ENCODE measurements at regions not wholly inside any gene's neighbourhood (a gene's known extent, or its start where the extent isn't known, plus 50 kb on each side); places are given as distances from the start of the nearest gene placed in this dataset.
"Not testable (repeated sequence)": the region's sequence is repeated elsewhere in the genome, so short reads cannot be mapped to it uniquely, and the experiment has no call there.

GRCh38 chr14:39666386-39666785 lies 234.2 kb upstream of the FBXO33 start:
- H3K27ac Mint-ChIP-seq = no peak overlapping the region
- CTCF ChIA-PET = no interaction called here
- POLR2A ChIA-PET = no interaction called here
- no peaks in the 10 kb centered on the region for H3K27me3 Mint-ChIP-seq
- TF ChIP-seq CTCF (IDR thresholded peaks at IDR 0.05) = no peak
- H3K4me1 Mint-ChIP-seq (ENCODE audit: low read depth) = peaks cover 5% of the 10 kb centered on the region
- DNase-seq (no peak), ATAC-seq (no peak)
- H3K4me3 Mint-ChIP-seq = no peak overlapping the region
- peaks cover 7% of the 10 kb centered on the region for H3K9me3 Mint-ChIP-seq
- no peaks in the 10 kb centered on the region for H3K36me3 Mint-ChIP-seq (ENCODE audit: low read depth)
- intact Hi-C loops (cut with micrococcal nuclease) = no loop called here

- ATAC-seq (no peak), DNase-seq (no peak)
- H3K4me1 Mint-ChIP-seq (ENCODE audit: low read depth) = peaks cover 5% of the 10 kb centered on the region
- CTCF ChIA-PET = interaction anchor here (1.1 kb wide), 1 partner anchor 83 kb away, joined by 3 read pairs; no protein-coding TSS in a partner anchor
- intact Hi-C loops (cut with micrococcal nuclease) = no loop called here
- H3K36me3 Mint-ChIP-seq (ENCODE audit: low read depth) = no peaks in the 10 kb centered on the region
- H3K4me3 Mint-ChIP-seq = no peak overlapping the region
- POLR2A ChIA-PET = no interaction called here
- H3K9me3 Mint-ChIP-seq = peaks cover 7% of the 10 kb centered on the region
- H3K27me3 Mint-ChIP-seq = no peaks in the 10 kb centered on the region
- H3K27ac Mint-ChIP-seq = no peak overlapping the region
- no peak for TF ChIP-seq CTCF (IDR thresholded peaks at IDR 0.05)
Measured at GRCh38 chr14:39665075-39665475, 232.8 kb upstream of the FBXO33 start.

GRCh38 chr14:39664646-39665045 lies 232.4 kb upstream of the FBXO33 start:
- H3K36me3 Mint-ChIP-seq (ENCODE audit: low read depth) = no peaks in the 10 kb centered on the region
- peaks cover 5% of the 10 kb centered on the region for H3K4me1 Mint-ChIP-seq (ENCODE audit: low read depth)
- H3K4me3 Mint-ChIP-seq = no peak overlapping the region
- ATAC-seq (no peak), DNase-seq (no peak)
- no peaks in the 10 kb centered on the region for H3K27me3 Mint-ChIP-seq
- no peak for TF ChIP-seq CTCF (IDR thresholded peaks at IDR 0.05)
- intact Hi-C loops (cut with micrococcal nuclease) = no loop called here
- H3K27ac Mint-ChIP-seq = no peak overlapping the region
- CTCF ChIA-PET = interaction anchor here (1.1 kb wide), 1 partner anchor 83 kb away, joined by 3 read pairs; no protein-coding TSS in a partner anchor
- POLR2A ChIA-PET = no interaction called here
- peaks cover 7% of the 10 kb centered on the region for H3K9me3 Mint-ChIP-seq

GRCh38 chr14:39641224-39641623 lies 209.0 kb upstream of the FBXO33 start:
- intact Hi-C loops (cut with micrococcal nuclease) = no loop called here
- no peaks in the 10 kb centered on the region for H3K27me3 Mint-ChIP-seq
- no peak for ATAC-seq

GRCh38 chr14:39639009-39639408 lies 206.8 kb upstream of the FBXO33 start:
- intact Hi-C loops (cut with micrococcal nuclease); H3K27ac Mint-ChIP-seq: not testable (repeated sequence)

More at GRCh38 chr14:39641224-39641623, 209.0 kb upstream of the FBXO33 start:
- H3K27ac Mint-ChIP-seq = peak overlapping the region; percentile 46
- peaks cover 20% of the 10 kb centered on the region for H3K9me3 Mint-ChIP-seq
- peaks cover 3% of the 10 kb centered on the region for H3K4me1 Mint-ChIP-seq (ENCODE audit: low read depth)
- peaks cover 4% of the 10 kb centered on the region for H3K36me3 Mint-ChIP-seq (ENCODE audit: low read depth)
- TF ChIP-seq CTCF (IDR thresholded peaks at IDR 0.05) = no peak
- CTCF ChIA-PET = no interaction called here
- H3K4me3 Mint-ChIP-seq = no peak overlapping the region
- POLR2A ChIA-PET = no interaction called here
- no peak for DNase-seq

GRCh38 chr14:39628087-39628486 lies 195.9 kb upstream of the FBXO33 start:
- TF ChIP-seq CTCF (IDR thresholded peaks at IDR 0.05) = no peak
- intact Hi-C loops (cut with micrococcal nuclease) = no loop called here
- H3K4me1 Mint-ChIP-seq (ENCODE audit: low read depth) = no peaks in the 10 kb centered on the region
- no peaks in the 10 kb centered on the region for H3K27me3 Mint-ChIP-seq
- no peaks in the 10 kb centered on the region for H3K36me3 Mint-ChIP-seq (ENCODE audit: low read depth)
- ChIA-PET POLR2A (no interaction called here), CTCF (interaction anchor here (0.6 to 0.9 kb wide), 2 partner anchors 137 to 1447 kb away, joined by 3 read pairs; no protein-coding TSS in a partner anchor)
- no peak overlapping the region for H3K4me3 Mint-ChIP-seq
- no peak for DNase-seq
- peaks cover 26% of the 10 kb centered on the region for H3K9me3 Mint-ChIP-seq
- ATAC-seq = no peak
- H3K27ac Mint-ChIP-seq = no peak overlapping the region

More at GRCh38 chr14:39639009-39639408, 206.8 kb upstream of the FBXO33 start:
- H3K36me3 Mint-ChIP-seq (ENCODE audit: low read depth); DNase-seq; H3K4me3 Mint-ChIP-seq; CTCF ChIA-PET; ATAC-seq; H3K4me1 Mint-ChIP-seq (ENCODE audit: low read depth); H3K27me3 Mint-ChIP-seq; POLR2A ChIA-PET: not testable (repeated sequence)
- H3K9me3 Mint-ChIP-seq = peaks cover 17% of the 10 kb centered on the region
